HG03135 (cell line): ENCODE measurements at regions not wholly inside any gene's neighbourhood (a gene's known extent, or its start where the extent isn't known, plus 50 kb on each side); places are given as distances from the start of the nearest gene placed in this dataset.

ENCODE experiments used
- ATAC-seq: cut with Tn5 transposase; IDR thresholded peaks from one replicate; pipeline ENCODE4 v1.9.1; 2021; ENCODE audit warnings: mild to moderate bottlenecking, moderate library complexity; ENCODE audit not compliant: unreplicated experiment

DNA sequence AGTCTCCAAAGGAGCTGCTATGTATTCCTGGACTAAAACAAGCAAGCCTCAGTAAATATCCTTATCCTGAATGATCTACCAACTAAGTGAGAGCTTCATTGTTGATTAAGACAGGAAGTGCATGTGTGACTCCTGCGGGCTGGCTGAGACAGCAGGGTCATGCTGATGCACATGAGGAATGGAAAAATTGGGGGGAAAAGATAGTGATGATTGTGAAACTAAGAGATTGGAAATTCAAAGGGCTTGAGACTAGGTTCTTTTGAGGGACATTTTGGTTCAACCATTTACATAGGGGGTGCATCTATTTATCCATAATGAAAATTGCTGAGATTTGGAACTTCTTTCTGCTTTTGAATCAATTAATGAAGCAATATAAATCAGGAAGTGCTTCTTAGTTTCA, 61.1 kb upstream of the C1QTNF7 start:
- no peak for ATAC-seq

DNA sequence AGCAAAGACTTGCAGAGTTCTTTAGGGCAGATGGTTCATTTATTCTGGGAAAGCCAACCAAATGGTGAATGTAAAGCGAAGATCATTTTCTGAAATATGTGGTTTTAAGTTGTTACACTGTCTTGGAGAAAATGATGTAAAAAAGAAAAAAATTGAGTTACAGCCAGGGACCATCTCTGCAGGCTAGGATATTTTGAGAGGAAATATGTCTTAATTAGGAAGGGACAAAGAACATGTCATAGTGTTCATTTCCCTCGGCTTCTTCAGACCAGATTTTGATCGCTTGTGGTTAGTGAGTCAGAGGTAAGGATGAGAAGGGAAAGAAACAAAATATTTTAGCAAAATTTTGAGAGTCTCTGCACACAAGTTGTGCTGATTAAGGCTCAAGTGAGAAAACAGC, 59.0 kb upstream of the C1QTNF7 start:
- no peak for ATAC-seq

DNA sequence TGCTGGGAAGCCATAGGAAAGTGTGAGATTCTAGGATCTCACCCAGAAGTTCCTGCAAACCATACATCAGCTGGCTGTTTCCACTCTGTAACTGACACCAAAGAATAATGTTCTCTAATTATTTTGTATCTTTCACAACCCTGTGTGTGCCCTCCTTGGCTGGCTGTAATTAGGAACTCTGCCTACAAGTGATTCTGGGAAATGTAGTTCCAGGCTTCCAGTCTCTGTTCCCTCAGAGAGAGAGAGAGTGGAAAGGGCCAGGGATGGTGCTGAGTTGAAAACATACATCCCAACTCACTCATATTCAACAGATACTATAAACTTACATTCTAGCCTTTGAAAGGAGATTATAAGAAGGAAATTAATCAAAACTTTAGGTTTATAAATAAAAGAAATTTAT, 57.5 kb upstream of the C1QTNF7 start:
- ATAC-seq, result no peak

DNA sequence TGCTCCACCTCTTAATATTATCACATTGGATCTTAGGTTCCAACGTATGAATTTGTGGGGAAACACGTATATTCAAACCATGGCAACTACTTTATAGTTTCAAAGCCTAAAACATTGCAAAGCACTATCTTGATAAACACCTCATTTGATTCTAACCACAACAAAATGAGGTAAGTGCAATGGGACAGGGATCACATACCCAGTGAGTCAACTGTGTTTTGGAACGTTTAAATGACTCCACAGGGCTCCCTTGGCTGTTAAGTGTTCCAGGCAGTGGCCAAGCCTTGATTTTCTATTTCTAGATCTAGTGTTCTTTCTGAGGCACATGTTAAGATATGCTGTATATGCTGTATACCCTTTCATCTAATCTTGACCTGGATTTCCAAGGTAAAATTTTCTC, 54.5 kb upstream of the C1QTNF7 start:
- ATAC-seq, result no peak

DNA sequence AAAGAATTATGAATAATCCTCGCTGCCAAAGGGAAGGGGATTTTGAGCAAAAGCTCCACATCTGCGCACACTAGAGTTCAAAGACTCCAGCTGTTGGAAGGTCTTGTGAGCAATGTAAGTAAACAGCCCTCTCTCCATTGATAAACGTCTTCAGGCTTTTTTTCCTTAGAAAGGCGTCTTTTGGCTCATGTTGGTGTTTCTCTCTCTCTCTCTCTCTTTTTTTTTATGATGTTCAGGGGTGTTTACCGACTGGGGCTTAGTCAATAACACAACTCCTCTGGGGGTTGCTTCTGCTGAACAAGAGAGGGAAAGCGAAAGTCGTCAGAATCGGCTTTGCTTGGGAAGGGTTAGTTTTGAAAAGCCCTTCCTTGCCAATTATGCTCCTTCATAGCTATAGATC, 53.2 kb upstream of the C1QTNF7 start:
- no peak for ATAC-seq

DNA sequence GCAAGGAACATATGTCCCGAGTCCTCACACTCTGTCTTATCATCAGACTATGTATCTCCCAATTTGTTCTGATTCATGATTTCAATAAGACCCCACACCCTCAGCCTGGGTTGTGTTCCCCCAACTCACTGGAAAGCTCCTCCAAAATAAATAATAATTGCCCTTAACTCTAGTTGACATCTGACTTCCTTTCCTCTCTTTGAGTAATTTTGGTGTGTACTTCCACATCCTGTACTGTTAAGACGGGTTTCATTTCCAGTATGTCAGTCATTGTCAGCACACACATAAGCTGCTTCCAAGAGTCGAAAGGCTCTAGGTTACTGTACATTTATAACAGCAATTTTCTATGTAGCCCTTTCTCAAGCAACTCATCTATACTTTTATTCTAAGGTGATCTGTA, 52.2 kb upstream of the C1QTNF7 start:
- ATAC-seq, result no peak

DNA sequence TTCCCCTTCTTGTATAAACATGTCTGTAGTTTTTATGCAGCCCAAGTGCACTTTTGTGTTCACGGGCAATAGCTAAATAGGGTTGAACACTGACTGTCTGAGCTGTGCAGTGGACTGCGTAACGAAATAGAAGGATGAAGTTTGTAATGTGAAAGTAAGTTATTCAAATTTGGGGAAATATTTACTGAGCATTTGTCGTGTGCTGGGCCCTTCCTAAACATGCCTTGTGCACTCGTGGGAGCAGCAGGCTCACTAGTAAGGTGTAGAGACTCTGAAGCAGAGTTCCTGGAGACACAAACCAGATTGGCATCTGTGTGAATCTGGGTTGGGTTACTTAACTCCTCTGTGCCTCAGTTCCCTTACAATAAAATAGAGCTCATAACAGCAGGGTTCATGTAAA, 51.7 kb upstream of the C1QTNF7 start:
- ATAC-seq, result no peak

DNA sequence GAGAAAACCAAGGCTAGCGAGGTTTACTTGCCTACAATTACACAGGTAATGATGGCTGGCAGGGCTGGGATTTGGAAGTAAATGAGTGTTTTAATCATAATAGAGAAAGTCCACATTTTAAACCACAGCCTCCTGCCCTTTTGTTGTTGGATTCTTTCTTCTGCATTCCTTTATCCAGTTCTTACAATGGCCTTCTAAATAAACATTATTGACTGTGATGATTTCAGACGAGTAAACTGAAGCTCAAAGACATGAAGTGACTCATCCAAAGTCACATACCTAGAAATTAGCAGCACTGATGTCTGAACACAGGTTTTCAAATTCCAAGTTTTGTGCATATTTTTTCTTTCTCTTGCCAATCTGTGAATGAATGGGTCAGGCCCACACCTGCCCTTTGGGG, 51.2 kb upstream of the C1QTNF7 start:
- no peak for ATAC-seq
